CD1c-positive myeloid dendritic cell (primary cell): ENCODE measurements at regions not wholly inside any gene's neighbourhood (a gene's known extent, or its start where the extent isn't known, plus 50 kb on each side); places are given as distances from the start of the nearest gene placed in this dataset.
"Not testable (repeated sequence)": the region's sequence is repeated elsewhere in the genome, so short reads cannot be mapped to it uniquely, and the experiment has no call there.

ENCODE experiments used
- DNase-seq: peaks from one replicate; pipeline ENCODE4 v3.0.0-alpha.2; 2016; ENCODE audit errors: extremely low spot score

GRCh38 chr4:111267786-111268185 is 644.9 kb upstream of the PITX2 start:
- no peak for DNase-seq

GRCh38 chr4:111268769-111269414 is 646.0 kb upstream of the PITX2 start:
- no peak for DNase-seq

- no peak for DNase-seq
These were observed 646.6 kb upstream of the PITX2 start for GRCh38 chr4:111269439-111269838.

- DNase-seq = no peak
These were observed 651.2 kb upstream of the PITX2 start for GRCh38 chr4:111274060-111274459.

- no peak for DNase-seq
These were observed 651.6 kb upstream of the PITX2 start for GRCh38 chr4:111274486-111274885.

- no peak for DNase-seq
These were observed 658.3 kb upstream of the PITX2 start for GRCh38 chr4:111281219-111281618.

GRCh38 chr4:111282035-111282434 is 659.2 kb upstream of the PITX2 start:
- no peak for DNase-seq

GRCh38 chr4:111283066-111283677 is 660.3 kb upstream of the PITX2 start:
- peak; percentile 64 for DNase-seq

GRCh38 chr4:111296466-111296865 is 673.6 kb upstream of the PITX2 start:
- no peak for DNase-seq

GRCh38 chr4:111303806-111304205 is 680.9 kb upstream of the PITX2 start:
- no peak for DNase-seq

- no peak for DNase-seq
These were observed 700.6 kb upstream of the PITX2 start for GRCh38 chr4:111323496-111323895.

- no peak for DNase-seq
These were observed 701.0 kb upstream of the PITX2 start for GRCh38 chr4:111323916-111324315.

GRCh38 chr4:111326450-111326849 is 703.6 kb upstream of the PITX2 start:
- DNase-seq = no peak

- DNase-seq = no peak
These were observed 707.9 kb upstream of the PITX2 start for GRCh38 chr4:111330786-111331185.

- no peak for DNase-seq
These were observed 711.5 kb upstream of the PITX2 start for GRCh38 chr4:111334361-111334760.

- DNase-seq = not testable (repeated sequence)
These were observed 714.5 kb upstream of the PITX2 start for GRCh38 chr4:111337186-111337876.

- DNase-seq = no peak
These were observed 736.7 kb upstream of the PITX2 start for GRCh38 chr4:111359602-111360001.

GRCh38 chr4:111360906-111361305 is 738.0 kb upstream of the PITX2 start:
- no peak for DNase-seq

GRCh38 chr4:111362941-111363361 is 740.1 kb upstream of the PITX2 start:
- DNase-seq = no peak

GRCh38 chr4:111377880-111378279 is 755.0 kb upstream of the PITX2 start:
- not testable (repeated sequence) for DNase-seq

GRCh38 chr4:111388561-111388960 is 756.7 kb upstream of the FAM241A start:
- no peak for DNase-seq

GRCh38 chr4:111391829-111392228 is 753.4 kb upstream of the FAM241A start:
- no peak for DNase-seq

- DNase-seq = no peak
These were observed 751.5 kb upstream of the FAM241A start for GRCh38 chr4:111393781-111394180.
